ENCODE measurements at regions not wholly inside any gene's neighbourhood (a gene's known extent, or its start where the extent isn't known, plus 50 kb on each side); places are given as distances from the start of the nearest gene placed in this dataset.
"Not testable (repeated sequence)": the region's sequence is repeated elsewhere in the genome, so short reads cannot be mapped to it uniquely, and the experiment has no call there.

- CTCF ChIA-PET, result no interaction called here
- no peak for TF ChIP-seq CTCF (IDR thresholded peaks at IDR 0.05; ENCODE audit: insufficient read depth, low read depth, low read length)
- POLR2A ChIA-PET, result no interaction called here
- Histone ChIP-seq H3K4me3 (ENCODE audit: low read depth, low read length) (no peak overlapping the region), H3K36me3 (ENCODE audit: control insufficient read depth, insufficient read depth, low read length) (no peaks in the 10 kb centered on the region), H3K27me3 (ENCODE audit: control insufficient read depth, insufficient read depth, low read length) (no peaks in the 10 kb centered on the region)
- no peak for DNase-seq (ENCODE audit: low read depth)
These were observed 194.0 kb upstream of the SAMSN1 start for GRCh38 chr21:14740116-14740515.

- POLR2A ChIA-PET, result no interaction called here
These were observed 193.5 kb upstream of the SAMSN1 start for GRCh38 chr21:14739590-14739989.

GRCh38 chr21:14738576-14738975 lies 192.5 kb upstream of the SAMSN1 start:
- CTCF ChIA-PET; H3K27me3 ChIP-seq (ENCODE audit: control insufficient read depth, insufficient read depth, low read length); POLR2A ChIA-PET; DNase-seq (ENCODE audit: low read depth); H3K36me3 ChIP-seq (ENCODE audit: control insufficient read depth, insufficient read depth, low read length); H3K4me3 ChIP-seq (ENCODE audit: low read depth, low read length): not testable (repeated sequence)

More at GRCh38 chr21:14739590-14739989, 193.5 kb upstream of the SAMSN1 start:
- Histone ChIP-seq H3K4me3 (ENCODE audit: low read depth, low read length) (no peak overlapping the region), H3K27me3 (ENCODE audit: control insufficient read depth, insufficient read depth, low read length) (no peaks in the 10 kb centered on the region), H3K36me3 (ENCODE audit: control insufficient read depth, insufficient read depth, low read length) (no peaks in the 10 kb centered on the region)
- no peak for DNase-seq (ENCODE audit: low read depth)
- CTCF ChIA-PET, result no interaction called here
- TF ChIP-seq CTCF (IDR thresholded peaks at IDR 0.05; ENCODE audit: insufficient read depth, low read depth, low read length), result no peak

GRCh38 chr21:14737922-14738321 lies 191.8 kb upstream of the SAMSN1 start:
- Histone ChIP-seq H3K4me3 (ENCODE audit: low read depth, low read length) (no peak overlapping the region), H3K36me3 (ENCODE audit: control insufficient read depth, insufficient read depth, low read length) (no peaks in the 10 kb centered on the region), H3K27me3 (ENCODE audit: control insufficient read depth, insufficient read depth, low read length) (no peaks in the 10 kb centered on the region)
- ChIA-PET POLR2A (no interaction called here), CTCF (no interaction called here)
- DNase-seq (ENCODE audit: low read depth), result no peak
- TF ChIP-seq CTCF (IDR thresholded peaks at IDR 0.05; ENCODE audit: insufficient read depth, low read depth, low read length), result peak; percentile 38; the same call in 1 of the 2 replicates

GRCh38 chr21:14737284-14737691 lies 191.2 kb upstream of the SAMSN1 start:
- Histone ChIP-seq H3K4me3 (ENCODE audit: low read depth, low read length) (no peak overlapping the region), H3K36me3 (ENCODE audit: control insufficient read depth, insufficient read depth, low read length) (no peaks in the 10 kb centered on the region), H3K27me3 (ENCODE audit: control insufficient read depth, insufficient read depth, low read length) (no peaks in the 10 kb centered on the region)
- DNase-seq (ENCODE audit: low read depth), result no peak
- no peak for TF ChIP-seq CTCF (IDR thresholded peaks at IDR 0.05; ENCODE audit: insufficient read depth, low read depth, low read length)
- CTCF ChIA-PET, result no interaction called here
- POLR2A ChIA-PET, result no interaction called here

GRCh38 chr21:14736672-14737071 lies 190.6 kb upstream of the SAMSN1 start:
- H3K4me3 ChIP-seq (ENCODE audit: low read depth, low read length), result no peak overlapping the region
- H3K27me3 ChIP-seq (ENCODE audit: control insufficient read depth, insufficient read depth, low read length), result no peaks in the 10 kb centered on the region
- ChIA-PET CTCF (no interaction called here), POLR2A (no interaction called here)
- DNase-seq (ENCODE audit: low read depth), result no peak
- no peaks in the 10 kb centered on the region for H3K36me3 ChIP-seq (ENCODE audit: control insufficient read depth, insufficient read depth, low read length)
- TF ChIP-seq CTCF (IDR thresholded peaks at IDR 0.05; ENCODE audit: insufficient read depth, low read depth, low read length), result no peak
